K562 (cell line): ENCODE measurements at regions not wholly inside any gene's neighbourhood (a gene's known extent, or its start where the extent isn't known, plus 50 kb on each side); places are given as distances from the start of the nearest gene placed in this dataset.
A peak's percentile ranks its signal among the peaks of the same experiment; 100 is the strongest.

Experiments
- BCOR ChIP-seq: fragments of 450-650 bp; IDR thresholded peaks from 2 replicates; pipeline ENCODE4 v1.6.1; 2016
- MTA1 ChIP-seq: fragments of 450-650 bp; IDR thresholded peaks from 2 replicates; pipeline ENCODE4 v1.6.1; 2017; ENCODE audit warnings: borderline replicate concordance
- MTA3 ChIP-seq: fragments of 450-650 bp; formaldehyde crosslinking; IDR thresholded peaks from 2 replicates; pipeline ENCODE4 v1.6.1; 2017; ENCODE audit warnings: mild to moderate bottlenecking, borderline replicate concordance
- MYBL2 ChIP-seq, 2 experiments: fragments of 450-650 bp in 1 of 2; sonication (generic) in 1 of 2; formaldehyde crosslinking in 1 of 2; IDR thresholded peaks; 2 replicates each; pipeline versions ENCODE4 v1.6.1 to v1.8.1; 2017 to 2022; ENCODE audit warnings: borderline replicate concordance in 1 of 2, inconsistent platforms in 1 of 2, low read depth in 1 of 2, mild to moderate bottlenecking in 1 of 2, missing genetic modification reagents in 1 of 2, moderate library complexity in 1 of 2
- NFATC3 ChIP-seq: fragments of 450-650 bp; IDR thresholded peaks from 2 replicates; pipeline ENCODE4 v1.6.1; 2017; ENCODE audit warnings: mild to moderate bottlenecking
- POLR2AphosphoS5 ChIP-seq: IDR thresholded peaks from 2 replicates; pipeline ENCODE4 v1.6.1; 2011; ENCODE audit warnings: mild to moderate bottlenecking, low read depth, low read length, moderate library complexity; ENCODE audit not compliant: control insufficient read depth, insufficient read depth
- SMARCE1 ChIP-seq: fragments of 450-650 bp; IDR thresholded peaks from 2 replicates; pipeline ENCODE4 v1.7.1; 2016; ENCODE audit warnings: mild to moderate bottlenecking
- ZNF655 ChIP-seq: fragments of 250-450 bp; sonication (Bioruptor Pico); IDR thresholded peaks from 2 replicates; pipeline ENCODE4 v1.5.0; 2021
- ZNF76 ChIP-seq: fragments of 250-450 bp; sonication (Bioruptor Pico); IDR thresholded peaks from 2 replicates; pipeline ENCODE4 v1.4.0; 2020; ENCODE audit warnings: mild to moderate bottlenecking, moderate library complexity, borderline replicate concordance
- TF ChIP-seq, protein P1 (sequence below), 2 experiments: fragments of 450-650 bp; IDR thresholded peaks; 2 replicates each; pipeline ENCODE4 v1.6.1; 2016; ENCODE audit warnings: mild to moderate bottlenecking in 2 of 2, borderline replicate concordance in 1 of 2, low read depth in 1 of 2, moderate library complexity in 1 of 2
- TF ChIP-seq, protein P2 (sequence below), 3 experiments: IDR thresholded peaks in 2 of 3; conservative IDR thresholded peaks in 1 of 3; 2 replicates each; pipeline ENCODE4 v1.5.1; 2011 to 2012; ENCODE audit warnings: low read length in 3 of 3, mild to moderate bottlenecking in 3 of 3, control low read depth in 2 of 3, improper control_type of control experiment in 1 of 3, inconsistent platforms in 1 of 3, low read depth in 1 of 3, mixed read lengths in 1 of 3, moderate library complexity in 1 of 3; ENCODE audit not compliant: insufficient read depth in 2 of 3
- TF ChIP-seq, protein P3 (sequence below): fragments of 450-650 bp; IDR thresholded peaks from 2 replicates; pipeline ENCODE4 v1.6.1; 2018; ENCODE audit not compliant: partially characterized antibody

GRCh38 chr7:10707519-10707918 lies 266.2 kb upstream of the PHF14 start (continued):
- TF ChIP-seq, protein P1, sequence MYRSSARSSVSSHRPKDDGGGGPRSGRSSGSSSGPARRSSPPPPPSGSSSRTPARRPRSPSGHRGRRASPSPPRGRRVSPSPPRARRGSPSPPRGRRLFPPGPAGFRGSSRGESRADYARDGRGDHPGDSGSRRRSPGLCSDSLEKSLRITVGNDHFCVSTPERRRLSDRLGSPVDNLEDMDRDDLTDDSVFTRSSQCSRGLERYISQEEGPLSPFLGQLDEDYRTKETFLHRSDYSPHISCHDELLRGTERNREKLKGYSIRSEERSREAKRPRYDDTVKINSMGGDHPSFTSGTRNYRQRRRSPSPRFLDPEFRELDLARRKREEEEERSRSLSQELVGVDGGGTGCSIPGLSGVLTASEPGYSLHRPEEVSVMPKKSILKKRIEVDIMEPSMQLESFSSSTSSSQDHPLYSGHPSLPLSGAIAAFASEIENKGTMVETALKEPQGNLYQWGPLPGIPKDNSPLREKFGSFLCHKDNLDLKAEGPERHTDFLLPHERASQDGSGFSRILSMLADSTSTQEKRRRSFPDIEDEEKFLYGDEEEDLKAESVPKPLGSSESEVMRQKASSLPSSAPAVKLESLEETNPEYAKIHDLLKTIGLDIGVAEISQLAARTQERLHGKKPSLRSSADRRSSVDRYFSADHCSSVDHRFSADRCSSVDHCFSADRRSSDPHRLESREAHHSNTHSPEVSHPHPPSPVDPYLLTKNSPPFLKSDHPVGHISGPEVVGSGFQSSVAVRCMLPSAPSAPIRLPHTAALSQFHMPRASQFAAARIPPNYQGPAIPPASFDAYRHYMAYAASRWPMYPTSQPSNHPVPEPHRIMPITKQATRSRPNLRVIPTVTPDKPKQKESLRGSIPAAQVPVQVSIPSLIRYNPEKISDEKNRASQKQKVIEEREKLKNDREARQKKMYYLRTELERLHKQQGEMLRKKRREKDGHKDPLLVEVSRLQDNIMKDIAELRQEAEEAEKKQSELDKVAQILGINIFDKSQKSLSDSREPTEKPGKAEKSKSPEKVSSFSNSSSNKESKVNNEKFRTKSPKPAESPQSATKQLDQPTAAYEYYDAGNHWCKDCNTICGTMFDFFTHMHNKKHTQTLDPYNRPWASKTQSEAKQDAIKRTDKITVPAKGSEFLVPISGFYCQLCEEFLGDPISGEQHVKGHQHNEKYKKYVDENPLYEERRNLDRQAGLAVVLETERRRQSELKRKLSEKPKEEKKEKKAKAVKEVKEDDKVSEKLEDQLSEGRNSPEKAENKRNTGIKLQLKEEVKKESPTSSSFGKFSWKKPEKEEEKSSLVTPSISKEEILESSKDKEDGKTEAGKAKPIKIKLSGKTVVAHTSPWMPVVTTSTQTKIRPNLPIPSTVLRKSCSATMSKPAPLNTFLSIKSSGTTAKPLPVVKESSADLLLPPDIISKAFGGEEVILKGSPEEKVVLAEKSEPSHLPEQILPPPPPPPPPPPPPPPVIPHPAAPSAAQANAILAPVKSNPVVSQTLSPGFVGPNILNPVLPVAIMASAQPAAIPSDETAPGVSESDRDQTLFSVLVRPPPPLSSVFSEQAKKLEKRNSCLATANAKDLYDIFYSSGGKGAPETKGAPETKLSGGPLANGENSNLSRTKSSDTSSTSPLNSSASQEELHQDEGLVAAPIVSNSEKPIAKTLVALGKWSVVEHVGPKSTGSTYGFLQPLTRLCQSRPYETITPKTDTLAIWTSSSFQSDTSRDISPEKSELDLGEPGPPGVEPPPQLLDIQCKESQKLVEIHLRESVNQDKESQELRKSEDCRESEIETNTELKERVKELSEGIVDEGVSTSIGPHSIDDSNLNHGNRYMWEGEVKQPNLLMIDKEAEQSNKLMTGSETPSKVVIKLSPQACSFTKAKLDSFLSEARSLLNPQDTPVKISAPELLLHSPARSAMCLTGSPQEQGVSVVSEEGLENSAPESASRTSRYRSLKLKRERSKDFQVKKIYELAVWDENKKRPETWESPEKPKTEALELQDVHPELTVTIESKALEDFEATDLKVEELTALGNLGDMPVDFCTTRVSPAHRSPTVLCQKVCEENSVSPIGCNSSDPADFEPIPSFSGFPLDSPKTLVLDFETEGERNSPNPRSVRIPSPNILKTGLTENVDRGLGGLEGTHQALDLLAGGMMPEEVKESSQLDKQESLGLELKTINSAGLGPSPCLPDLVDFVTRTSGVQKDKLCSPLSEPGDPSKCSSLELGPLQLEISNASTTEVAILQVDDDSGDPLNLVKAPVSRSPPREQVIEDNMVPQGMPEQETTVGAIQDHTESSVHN (IDR thresholded peaks at IDR 0.05; ENCODE audit: borderline replicate concordance in 1 of 2, low read depth in 1 of 2), result peak in 1 of 2 experiments; percentile 76; a peak in 2 of 4 replicates
- TF ChIP-seq, protein P2, sequence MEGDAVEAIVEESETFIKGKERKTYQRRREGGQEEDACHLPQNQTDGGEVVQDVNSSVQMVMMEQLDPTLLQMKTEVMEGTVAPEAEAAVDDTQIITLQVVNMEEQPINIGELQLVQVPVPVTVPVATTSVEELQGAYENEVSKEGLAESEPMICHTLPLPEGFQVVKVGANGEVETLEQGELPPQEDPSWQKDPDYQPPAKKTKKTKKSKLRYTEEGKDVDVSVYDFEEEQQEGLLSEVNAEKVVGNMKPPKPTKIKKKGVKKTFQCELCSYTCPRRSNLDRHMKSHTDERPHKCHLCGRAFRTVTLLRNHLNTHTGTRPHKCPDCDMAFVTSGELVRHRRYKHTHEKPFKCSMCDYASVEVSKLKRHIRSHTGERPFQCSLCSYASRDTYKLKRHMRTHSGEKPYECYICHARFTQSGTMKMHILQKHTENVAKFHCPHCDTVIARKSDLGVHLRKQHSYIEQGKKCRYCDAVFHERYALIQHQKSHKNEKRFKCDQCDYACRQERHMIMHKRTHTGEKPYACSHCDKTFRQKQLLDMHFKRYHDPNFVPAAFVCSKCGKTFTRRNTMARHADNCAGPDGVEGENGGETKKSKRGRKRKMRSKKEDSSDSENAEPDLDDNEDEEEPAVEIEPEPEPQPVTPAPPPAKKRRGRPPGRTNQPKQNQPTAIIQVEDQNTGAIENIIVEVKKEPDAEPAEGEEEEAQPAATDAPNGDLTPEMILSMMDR (IDR thresholded peaks at IDR 0.05 in 2 of 3, conservative IDR thresholded peaks at IDR 0.05 in 1 of 3; ENCODE audit: insufficient read depth in 2 of 3, low read depth in 1 of 3, low read length in 3 of 3), result no peak
- peak; percentile 93 for TF ChIP-seq POLR2AphosphoS5
- TF ChIP-seq BCOR, result 0 out of 2 replicates have a peak, but pooled peaks have one; percentile 10
- no peak for TF ChIP-seq MYBL2 (IDR thresholded peaks at IDR 0.05; ENCODE audit: low read depth)
- no peak for TF ChIP-seq MYBL2 (CRISPR knock-in tag; IDR thresholded peaks at IDR 0.05; ENCODE audit: borderline replicate concordance)
- TF ChIP-seq NFATC3, result no peak
- TF ChIP-seq, protein P3, sequence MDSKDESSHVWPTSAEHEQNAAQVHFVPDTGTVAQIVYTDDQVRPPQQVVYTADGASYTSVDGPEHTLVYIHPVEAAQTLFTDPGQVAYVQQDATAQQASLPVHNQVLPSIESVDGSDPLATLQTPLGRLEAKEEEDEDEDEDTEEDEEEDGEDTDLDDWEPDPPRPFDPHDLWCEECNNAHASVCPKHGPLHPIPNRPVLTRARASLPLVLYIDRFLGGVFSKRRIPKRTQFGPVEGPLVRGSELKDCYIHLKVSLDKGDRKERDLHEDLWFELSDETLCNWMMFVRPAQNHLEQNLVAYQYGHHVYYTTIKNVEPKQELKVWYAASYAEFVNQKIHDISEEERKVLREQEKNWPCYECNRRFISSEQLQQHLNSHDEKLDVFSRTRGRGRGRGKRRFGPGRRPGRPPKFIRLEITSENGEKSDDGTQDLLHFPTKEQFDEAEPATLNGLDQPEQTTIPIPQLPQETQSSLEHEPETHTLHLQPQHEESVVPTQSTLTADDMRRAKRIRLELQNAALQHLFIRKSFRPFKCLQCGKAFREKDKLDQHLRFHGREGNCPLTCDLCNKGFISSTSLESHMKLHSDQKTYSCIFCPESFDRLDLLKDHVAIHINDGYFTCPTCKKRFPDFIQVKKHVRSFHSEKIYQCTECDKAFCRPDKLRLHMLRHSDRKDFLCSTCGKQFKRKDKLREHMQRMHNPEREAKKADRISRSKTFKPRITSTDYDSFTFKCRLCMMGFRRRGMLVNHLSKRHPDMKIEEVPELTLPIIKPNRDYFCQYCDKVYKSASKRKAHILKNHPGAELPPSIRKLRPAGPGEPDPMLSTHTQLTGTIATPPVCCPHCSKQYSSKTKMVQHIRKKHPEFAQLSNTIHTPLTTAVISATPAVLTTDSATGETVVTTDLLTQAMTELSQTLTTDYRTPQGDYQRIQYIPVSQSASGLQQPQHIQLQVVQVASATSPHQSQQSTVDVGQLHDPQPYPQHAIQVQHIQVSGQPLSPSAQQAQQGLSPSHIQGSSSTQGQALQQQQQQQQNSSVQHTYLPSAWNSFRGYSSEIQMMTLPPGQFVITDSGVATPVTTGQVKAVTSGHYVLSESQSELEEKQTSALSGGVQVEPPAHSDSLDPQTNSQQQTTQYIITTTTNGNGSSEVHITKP, result peak; percentile 19
- peak; percentile 60; the same call in 1 of the 2 replicates for TF ChIP-seq MTA1
- TF ChIP-seq ZNF76 (CRISPR knock-in tag), result no peak
- TF ChIP-seq SMARCE1, result peak; percentile 98
- TF ChIP-seq ZNF655 (CRISPR knock-in tag), result 0 out of 2 replicates have a peak, but pooled peaks have one; percentile 71
- TF ChIP-seq MTA3, result no peak
